ENCODE measurements at regions not wholly inside any gene's neighbourhood (a gene's known extent, or its start where the extent isn't known, plus 50 kb on each side); places are given as distances from the start of the nearest gene placed in this dataset.
"Not testable (repeated sequence)": the region's sequence is repeated elsewhere in the genome, so short reads cannot be mapped to it uniquely, and the experiment has no call there.

DNA sequence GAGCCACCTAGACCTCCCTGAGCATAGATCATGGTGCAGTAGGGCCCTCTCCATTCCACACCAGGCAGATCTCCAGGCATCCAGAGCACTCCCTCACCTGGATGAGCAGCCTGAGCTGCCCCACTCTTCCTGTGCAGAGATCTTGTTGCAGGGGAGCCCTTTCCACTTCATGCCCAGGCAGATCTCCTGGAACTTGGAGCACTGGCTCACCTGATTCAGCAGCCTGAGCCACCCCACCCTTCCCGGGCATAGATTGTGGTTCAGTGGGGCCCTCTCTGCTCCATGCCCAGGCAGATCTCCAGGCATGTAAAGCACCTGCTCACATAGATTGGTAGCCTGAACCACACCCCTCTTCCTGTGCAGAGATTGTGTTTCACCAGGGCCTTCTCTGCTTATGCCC lies 78.0 kb downstream of the SEC16B start:
- no peak for DNase-seq (ENCODE audit: low spot score)

DNA sequence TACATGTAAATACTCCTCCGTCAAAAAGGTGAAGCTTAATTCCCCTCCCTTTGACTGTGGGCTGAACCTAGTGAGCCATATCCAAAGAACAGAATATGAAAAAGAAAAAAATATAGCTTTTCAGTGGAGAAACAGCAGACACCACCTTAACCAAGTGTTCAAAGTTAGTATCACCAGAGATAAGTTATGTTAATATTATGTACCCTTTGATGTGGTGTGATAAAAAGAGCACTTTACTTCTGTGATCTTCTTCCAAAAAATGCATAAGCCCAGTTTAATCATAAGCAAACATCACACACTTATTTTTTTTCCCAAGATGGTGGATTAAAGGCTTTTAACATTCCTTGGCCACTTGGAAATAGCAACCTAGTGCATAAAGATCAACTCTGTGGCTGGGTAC lies 79.4 kb downstream of the SEC16B start:
- DNase-seq (ENCODE audit: low spot score), result no peak

DNA sequence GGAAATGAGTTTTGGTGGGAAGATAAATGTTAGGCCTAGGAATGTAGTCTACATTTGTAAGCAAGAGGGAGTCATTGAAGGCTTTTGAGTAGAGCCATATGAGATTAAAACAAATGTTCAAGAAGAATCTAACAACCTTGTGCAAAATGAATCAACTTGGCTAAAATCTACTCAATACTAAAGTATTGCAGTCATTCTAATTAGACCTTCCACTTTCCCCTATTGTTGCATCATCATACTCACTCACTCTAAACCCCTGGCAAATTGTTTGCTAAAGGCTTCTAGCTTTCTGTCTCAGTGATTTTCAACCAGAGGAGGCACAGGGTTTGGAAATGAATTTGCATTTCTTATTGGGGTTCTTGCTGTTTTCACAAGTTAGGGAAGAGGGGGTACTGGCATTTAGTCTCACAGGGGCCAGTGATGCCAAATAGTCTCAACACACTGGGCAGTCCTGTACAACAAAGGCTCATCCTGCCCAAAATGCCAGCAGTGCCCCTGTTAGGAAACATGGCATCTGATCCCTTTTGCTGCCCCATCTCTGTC lies 85.3 kb downstream of the SEC16B start:
- no peak for DNase-seq (ENCODE audit: low spot score)

DNA sequence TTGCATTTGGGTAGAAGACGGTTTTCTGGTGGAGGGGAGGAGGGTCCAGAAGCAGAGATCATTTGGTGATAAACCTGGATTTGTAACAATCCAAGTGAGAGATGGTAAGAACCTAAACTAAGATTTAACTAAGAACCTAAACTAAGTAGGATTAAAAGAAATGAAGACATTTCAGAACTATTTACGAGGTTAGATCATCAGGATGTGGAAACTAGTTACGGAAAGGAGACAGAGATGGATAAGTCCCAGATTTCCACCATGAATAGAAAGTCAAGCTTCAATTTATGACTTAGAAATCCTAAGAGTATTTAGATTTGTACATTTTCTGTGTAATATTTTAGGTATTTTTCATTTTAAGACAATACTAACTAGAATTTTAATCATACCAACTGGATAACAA lies 86.3 kb downstream of the SEC16B start:
- DNase-seq (ENCODE audit: low spot score), result no peak

DNA sequence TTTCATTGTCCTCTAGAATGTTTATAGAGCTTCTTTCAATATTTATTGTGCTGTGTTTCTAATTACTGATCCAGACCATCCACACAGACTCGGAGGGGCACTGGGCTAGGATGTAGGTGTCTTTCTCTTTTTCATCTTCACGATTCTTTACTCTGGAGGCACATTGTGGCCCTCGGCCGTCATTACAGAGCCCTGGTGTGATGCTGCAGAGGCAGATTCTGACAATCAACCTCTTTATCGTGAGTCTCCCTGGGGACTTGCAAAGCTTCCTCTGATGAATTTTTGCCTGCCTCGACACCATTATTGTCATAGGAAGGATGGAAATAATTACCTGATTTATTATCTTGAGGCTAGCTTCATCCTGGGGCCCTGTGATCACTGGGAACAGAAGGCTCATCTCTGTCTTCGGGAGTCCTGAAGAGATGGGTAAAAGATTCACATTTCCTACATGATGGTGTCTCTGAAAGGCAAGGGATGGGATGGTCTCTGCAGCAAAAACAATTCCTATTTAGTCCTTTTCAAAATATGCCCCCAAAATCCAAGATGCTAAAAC lies 89.4 kb downstream of the SEC16B start:
- no peak for DNase-seq (ENCODE audit: low spot score)

DNA sequence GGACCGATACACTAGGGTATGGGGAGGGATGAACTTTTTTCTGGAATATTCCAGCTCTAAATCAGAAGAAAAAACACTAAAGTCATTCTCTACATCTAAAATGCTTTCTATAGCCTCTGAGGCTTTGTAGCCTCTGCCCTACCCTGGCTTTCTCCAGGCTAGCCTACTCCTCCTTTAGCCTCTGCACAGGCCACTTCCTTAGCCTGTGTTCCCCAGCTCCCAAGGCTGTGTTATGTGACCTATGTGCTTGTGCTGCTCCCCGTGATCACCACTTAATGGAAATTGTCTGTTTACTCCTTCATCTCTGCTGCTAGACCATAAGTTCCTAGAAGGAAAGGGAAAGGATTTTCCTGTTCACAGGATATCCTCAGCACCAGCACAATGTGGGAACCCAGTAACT lies 92.8 kb downstream of the SEC16B start:
- DNase-seq (ENCODE audit: low spot score), result no peak

DNA sequence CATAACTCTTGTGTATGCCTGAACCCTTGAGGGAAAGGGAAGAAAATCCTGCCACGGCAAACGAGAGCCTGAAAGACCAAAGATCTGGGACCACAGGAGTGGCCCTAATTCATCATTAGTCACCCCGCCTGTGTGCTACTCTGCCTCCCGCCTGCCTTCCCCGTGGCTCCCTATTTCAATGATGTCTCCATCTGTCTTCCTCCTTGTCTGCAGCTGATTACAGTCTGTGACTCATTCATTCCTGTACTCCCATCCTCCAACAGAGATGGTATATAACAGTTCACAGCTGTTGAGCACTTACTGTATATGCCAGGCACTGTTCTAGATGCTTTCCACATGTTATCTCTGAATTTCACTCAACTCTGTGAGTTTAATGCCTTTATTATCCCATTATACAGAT lies 96.6 kb downstream of the SEC16B start:
- no peak for DNase-seq (ENCODE audit: low spot score)

DNA sequence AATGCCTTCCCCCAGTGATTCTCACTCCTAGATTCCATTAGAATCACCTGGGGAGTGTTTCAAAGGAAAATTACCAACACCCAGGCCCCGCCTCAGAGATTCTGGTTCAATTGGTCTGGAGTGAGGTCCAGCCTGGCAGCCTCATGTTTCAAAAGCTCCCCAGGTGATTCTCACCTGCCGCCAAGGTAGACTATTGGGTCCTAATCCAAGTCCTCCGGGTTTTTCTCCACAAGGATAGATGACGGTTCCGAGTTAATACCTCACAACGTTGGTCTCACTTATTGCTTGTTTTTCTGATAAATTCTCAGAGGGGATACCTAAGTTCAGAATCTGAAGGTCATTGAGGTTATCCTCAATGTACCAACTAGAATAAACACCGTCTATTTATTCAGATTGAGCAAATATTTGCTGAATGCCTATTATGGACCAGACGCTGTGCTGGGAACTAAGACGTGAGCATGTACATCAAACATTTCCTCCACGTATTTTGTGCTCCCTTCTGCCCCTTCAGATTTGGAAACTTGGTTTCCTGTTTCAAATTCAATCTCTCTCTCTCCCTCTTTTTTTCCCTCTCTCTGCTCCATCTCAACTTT lies 97.5 kb downstream of the SEC16B start:
- DNase-seq (ENCODE audit: low spot score), result no peak

DNA sequence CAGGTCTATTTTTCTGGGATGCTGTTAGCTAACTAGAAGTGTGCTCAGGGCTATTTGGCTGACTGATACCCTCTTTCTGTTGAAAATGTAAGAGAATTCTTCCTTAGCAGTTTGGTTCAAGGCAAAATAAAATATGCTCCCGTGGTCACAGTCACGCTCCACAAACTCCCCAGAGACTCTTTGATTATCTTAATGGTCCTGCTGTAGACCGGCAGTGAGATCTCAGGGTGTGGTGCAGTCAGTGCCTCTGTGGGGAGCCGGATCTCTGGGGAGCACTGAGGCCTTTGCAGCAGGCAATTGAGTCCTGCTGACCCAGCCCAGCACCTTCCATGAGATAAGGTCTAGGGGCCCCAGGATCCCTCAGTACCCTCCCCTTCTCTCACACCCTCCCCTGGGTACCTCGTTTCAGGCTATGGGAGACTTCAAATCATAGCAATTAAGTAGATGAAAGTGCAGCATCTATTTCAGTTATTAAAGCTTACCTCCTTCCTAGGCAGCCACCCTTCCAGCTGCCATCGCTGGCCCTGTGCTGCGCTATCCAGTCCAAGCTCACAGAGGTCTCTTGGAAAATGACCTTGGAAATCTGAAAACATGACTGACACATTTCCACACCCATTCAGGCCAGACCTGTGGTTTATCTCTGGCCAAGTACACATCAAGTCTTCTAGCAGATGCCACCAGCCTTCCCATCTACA lies 98.1 kb downstream of the SEC16B start:
- DNase-seq (ENCODE audit: low spot score), result no peak

DNA sequence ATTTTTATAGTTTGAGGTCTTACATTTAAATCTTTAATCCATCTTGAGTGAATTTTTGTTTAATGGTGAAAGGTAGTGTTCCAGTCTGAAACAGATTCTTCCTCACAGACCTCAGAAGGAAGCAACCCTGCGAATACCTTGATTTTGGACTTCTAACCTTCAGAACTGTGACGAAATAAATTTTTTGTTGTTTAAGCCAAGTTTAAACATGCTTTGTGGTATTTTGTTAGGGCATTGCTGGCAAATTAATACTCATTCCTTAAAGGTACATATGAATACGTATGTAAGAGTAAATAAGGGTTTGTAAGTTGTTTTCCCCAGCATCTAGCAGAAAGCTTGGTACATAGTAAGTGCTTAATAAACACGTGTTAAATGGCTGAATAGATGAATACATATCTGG lies 100.3 kb downstream of the SEC16B start:
- DNase-seq (ENCODE audit: low spot score), result no peak

DNA sequence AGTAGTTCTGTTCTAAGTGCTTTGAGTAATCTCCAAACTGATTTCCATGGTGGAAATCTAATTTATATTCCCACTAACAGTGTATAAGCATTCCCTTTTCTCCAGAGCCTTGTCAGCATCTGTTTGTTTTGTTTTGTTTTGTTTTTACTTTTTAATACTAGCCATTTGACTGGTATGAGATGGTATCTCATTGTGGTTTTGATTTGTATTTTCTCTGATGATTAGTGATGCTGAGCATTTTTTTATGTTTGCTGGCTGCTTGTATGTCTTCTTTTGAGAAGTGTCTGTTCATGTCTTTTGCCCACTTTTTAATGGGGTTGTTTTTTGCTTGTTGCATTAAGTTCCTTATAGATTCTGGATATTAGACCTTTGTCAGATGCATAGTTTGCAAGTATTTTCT lies 100.8 kb downstream of the SEC16B start:
- DNase-seq (ENCODE audit: low spot score), result not testable (repeated sequence)

DNA sequence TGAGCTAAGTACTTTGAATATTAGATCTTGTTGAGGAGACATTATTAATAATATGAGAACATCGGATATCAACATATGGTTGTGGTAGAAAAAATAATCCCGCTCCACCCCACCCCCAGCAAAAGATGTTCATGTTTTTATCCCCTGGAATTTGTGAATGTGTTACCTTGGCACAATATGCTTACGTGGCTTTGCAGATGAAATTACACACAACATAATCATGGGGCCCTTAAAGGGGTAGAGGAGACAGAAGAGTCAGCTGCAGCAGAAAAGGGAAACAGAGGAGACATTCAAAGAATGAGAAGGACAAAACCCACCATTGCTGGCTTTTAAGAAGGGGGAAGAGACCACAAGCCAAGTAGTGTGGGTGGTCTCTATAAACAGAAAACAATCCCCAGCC lies 104.1 kb downstream of the SEC16B start:
- DNase-seq (ENCODE audit: low spot score), result no peak

DNA sequence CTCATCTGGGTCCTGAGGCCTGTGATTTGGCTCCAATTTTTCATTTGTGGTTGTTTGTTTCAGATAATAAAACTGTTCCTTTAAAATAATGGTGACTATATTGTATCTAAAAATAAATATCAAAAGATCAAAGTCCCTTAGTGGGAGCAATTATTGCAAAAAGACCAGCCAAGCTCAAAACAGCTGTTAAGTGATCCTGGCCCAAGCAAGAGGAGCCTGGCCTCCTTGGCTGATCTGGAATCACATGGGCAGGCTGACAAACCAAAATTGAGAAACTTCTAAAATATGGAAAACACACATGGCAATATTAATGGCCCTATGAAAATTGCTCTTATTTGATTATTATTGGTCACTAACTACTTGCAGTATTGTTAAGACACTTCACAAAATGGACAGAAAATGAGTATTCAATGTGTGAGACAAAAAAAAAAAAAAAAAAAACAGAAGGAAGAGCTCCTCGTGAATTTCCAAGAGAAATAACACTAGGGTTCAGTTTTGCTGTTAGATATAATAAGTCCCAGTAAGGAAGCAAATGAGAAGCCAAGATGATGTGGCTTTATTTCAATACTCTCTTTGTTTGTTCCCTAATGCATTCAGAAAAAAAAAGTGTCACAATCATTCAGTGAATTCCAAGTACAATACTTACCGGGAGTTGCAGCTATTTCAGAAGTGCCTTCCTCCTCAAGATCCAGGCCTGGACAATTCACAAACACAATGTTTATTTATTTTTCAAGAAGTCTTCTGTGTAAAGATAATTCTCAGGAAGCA lies 105.1 kb downstream of the SEC16B start:
- DNase-seq (ENCODE audit: low spot score), result peak; percentile 94

DNA sequence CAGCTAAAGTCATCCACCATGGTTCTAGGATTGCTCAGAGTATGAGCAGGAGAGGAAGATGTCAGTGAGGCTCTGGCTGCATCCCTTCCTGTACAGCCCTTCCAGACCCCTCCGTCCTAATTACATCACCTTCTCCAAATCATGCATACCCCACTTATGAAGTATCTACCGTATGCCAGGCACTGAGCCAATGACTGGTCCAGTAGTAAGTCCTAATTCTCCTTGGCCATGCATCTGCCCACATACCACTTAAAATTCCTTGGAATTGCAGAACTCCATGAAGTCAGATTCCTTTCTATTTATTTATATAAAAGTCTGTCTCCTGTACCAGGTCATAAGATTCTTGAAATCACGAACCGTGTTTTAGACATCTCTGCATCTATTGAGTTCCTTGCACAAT lies 106.1 kb downstream of the SEC16B start:
- DNase-seq (ENCODE audit: low spot score), result no peak

DNA sequence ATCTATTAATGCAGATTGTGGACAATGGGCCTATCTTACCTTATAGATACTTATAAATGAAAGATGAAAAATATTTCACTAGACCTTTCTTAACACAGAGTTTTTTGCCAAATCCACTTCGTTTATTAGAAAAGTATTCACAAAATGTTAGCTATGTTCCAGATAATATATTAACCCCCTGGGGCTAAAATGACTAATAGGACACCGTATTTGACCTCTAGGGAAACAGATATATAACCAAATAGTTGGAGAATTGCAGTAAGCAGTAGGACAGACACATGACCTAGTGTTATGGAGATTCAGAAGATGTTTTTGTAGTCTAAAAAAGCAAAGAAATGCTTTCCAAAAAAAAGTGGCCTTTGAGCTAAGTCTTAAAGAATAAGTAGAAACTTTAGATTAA lies 106.9 kb downstream of the SEC16B start:
- DNase-seq (ENCODE audit: low spot score), result no peak

DNA sequence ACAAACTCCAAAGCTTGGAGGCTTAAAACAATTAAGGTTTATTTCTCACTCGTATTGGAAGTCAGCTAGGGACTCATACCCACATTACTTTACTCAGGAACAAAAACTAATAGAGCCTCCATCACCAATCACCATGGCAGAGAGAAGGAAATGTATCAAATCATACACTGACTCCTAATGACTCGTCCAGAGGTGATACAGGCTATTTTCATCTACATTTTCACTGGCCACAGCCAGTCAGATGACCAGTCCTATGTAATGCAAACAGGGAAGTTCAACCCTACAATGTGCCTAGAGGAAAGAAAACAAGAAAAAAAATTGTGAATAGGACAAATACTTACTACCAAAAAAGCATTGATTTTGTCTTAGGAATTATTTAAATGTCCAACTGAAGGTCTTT lies 110.3 kb downstream of the SEC16B start:
- DNase-seq (ENCODE audit: low spot score), result no peak

DNA sequence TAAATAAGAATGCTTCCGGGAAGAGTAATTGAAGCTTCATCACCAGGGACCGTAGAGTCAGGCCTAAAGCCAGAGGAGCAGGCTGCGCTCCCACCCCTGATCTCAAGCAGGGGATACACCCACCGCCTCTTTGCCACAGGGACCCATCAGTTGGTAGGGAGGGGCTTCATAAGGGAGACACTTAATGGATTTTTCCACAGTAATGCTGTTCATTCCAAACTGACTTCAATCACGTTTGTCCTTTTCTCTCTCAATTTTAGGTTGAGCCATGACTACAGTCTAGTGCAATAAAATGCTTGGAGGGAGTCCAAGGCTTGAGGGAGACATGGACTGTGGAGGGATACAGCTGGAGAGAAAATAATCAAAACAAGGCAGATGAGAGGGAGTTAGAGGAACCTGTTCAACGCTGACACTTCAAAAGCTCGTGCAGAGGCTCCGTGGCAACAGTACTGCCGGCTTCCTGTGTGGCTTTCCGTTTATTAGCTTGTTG lies 111.5 kb downstream of the SEC16B start:
- DNase-seq (ENCODE audit: low spot score), result peak; percentile 3

DNA sequence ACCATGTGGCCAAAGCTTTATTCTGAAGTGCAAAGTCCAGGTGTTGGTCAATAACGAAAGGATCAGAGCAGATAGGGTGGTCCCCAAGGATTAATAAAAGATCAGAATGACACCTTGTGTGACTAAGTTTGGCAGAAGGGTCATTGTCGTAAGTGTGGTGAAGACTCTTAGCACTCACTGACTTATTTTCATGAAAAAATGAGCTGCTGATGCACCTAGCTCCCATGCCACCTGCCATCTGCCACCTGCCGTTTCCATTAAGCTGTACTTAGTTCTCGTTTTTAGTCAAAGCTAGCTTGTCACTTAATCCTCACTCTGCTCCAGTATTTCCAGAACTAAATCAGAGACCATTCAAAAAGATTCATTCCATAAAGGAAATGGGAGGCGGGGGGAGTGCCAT lies 112.6 kb downstream of the SEC16B start:
- DNase-seq (ENCODE audit: low spot score), result no peak

DNA sequence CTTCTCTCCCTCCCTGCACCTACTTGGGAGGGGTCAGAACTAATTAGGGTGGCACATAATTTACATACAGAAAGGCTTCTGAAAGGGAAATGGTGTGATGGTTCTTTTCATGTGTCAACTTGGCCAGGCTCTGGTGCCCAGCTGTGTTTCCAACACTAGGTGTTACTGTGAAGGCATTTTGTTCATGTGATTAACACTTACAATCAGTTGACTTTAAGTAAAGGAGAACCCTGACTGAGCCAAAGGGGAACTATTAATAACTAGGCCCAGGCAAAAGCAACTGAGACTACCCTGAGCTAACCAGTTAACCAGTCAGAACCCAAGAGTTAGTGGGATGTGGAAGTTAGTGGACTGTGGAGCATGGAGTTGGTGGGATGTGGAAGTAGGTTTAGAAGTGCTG lies 114.9 kb downstream of the SEC16B start:
- no peak for DNase-seq (ENCODE audit: low spot score)

DNA sequence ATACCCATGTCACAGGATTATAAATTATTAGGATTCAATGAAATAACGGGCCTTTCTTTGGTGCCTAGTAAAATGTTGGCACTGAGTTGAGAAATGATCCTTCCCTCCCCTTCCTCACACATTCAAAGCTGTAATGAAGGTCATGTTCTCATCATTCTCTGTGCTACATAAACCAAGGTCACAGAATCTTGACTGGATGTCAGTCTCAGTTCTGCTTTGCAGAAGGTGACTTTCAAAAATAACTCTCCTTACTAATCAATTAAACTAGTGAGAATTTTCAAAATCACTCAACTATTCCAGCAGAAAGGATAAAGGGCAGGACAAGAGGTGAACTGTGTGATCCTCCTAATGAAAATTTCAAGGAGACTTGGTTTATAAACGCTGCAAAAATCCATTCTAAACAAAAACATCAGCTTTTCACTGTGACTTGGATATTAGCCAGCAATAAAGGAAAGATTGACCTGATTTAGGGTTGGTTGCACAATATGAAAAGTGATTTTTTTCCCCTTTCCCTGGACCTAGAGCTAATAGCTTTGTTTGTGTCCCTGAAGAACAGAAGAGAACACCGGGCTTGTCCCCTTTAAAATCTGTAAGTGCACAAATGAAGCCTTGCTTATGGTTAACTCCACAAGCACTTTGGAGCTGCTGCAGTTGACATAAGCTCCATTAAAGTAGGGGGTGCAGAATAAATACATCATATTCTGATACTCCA lies 120.1 kb downstream of the SEC16B start:
- DNase-seq (ENCODE audit: low spot score), result no peak

DNA sequence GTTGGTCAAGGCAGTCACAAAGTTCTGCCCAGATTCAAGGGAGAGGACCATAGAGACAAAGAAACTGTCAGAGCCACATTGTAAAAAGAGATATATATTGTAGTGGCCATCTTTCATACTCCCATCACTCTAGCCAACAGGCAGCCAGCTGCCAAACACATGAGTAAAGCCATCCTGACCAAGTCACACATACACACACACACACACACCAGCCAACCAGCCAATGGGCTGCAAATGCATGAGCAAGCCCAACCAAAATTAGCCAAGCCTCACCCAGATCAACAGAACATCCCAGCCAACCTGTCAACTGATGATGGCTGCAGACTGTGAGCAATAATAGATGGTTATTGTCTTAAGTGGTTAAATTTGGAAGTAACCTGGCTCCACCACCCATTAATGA lies 120.7 kb downstream of the SEC16B start:
- no peak for DNase-seq (ENCODE audit: low spot score)

DNA sequence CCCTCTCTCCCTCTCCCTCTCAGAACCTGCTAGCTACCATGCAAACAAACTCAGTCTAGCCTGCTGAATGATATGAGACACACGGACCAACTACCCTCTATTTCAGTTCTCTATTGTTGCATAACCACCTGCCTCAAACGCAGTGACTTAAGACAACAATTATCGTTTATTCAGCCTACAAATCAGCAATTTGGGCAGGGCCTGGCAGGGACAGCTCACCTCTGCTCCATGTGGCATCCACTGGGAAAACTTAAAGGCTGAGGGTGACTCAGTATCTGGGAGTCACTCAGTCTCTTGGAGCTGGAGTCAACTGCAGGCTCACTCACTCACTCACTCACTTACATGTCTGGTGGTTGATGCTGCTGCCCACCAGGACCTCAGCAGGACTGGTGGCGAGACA lies 121.3 kb downstream of the SEC16B start:
- no peak for DNase-seq (ENCODE audit: low spot score)
